Thyroid gland (tissue), 4 donors: ENCODE measurements at regions not wholly inside any gene's neighbourhood (a gene's known extent, or its start where the extent isn't known, plus 50 kb on each side); places are given as distances from the start of the nearest gene placed in this dataset.
"Not testable (repeated sequence)": the region's sequence is repeated elsewhere in the genome, so short reads cannot be mapped to it uniquely, and the experiment has no call there.

Experiments
- DNase-seq, 2 donors: peaks; one replicate each; pipeline ENCODE4 v3.0.0-alpha.2; 2019
- H3K27ac ChIP-seq, 3 donors: fragments of 200-600 bp; sonication (generic); 1 replicate in 2 of 3; 2 replicates in 1 of 3; pipeline ENCODE4 v1.5.1; 2016 to 2019; ENCODE audit warnings: mild to moderate bottlenecking in 1 of 3, moderate library complexity in 1 of 3
- H3K27me3 ChIP-seq: fragments of 200-600 bp; sonication (generic); one replicate; pipeline ENCODE4 v1.5.1; 2019
- H3K36me3 ChIP-seq, 2 donors: fragments of 200-600 bp; sonication (generic); one replicate each; pipeline ENCODE4 v1.5.1; 2016 to 2019
- H3K4me1 ChIP-seq, 2 donors: fragments of 200-600 bp; sonication (generic); one replicate each; pipeline ENCODE4 v1.5.1; 2017 to 2019
- H3K4me3 ChIP-seq, 3 donors: fragments of 200-600 bp; sonication (generic); replicated peaks in 1 of 3; 1 replicate in 2 of 3; 2 replicates in 1 of 3; pipeline ENCODE4 v1.5.1; 2016; ENCODE audit warnings: mild to moderate bottlenecking in 1 of 3
- H3K9me3 ChIP-seq: fragments of 200-600 bp; sonication (generic); one replicate; pipeline ENCODE4 v1.5.1; 2017
- CTCF ChIP-seq, 6 experiments: fragments of 200-600 bp in 3 of 6; fragments of 450-650 bp in 3 of 6; sonication (generic) in 3 of 6; IDR thresholded peaks; one replicate each; pipeline ENCODE4 v1.5.1; 2016 to 2019; ENCODE audit warnings: antibody characterized with exemption in 6 of 6, mild to moderate bottlenecking in 2 of 6, inconsistent platforms in 1 of 6, moderate library complexity in 1 of 6
- POLR2A ChIP-seq, 2 donors: fragments of 450-650 bp; IDR thresholded peaks; one replicate each; pipeline ENCODE4 v1.6.1; 2017; ENCODE audit warnings: antibody characterized with exemption in 2 of 2, mild to moderate bottlenecking in 2 of 2, moderate library complexity in 1 of 2
- WGBS, 2 donors: methylation state at CpG; one replicate each; pipeline ENCODE4 v1.1.5; 2017; 5-methylcytosine and 5-hydroxymethylcytosine counted together
- intact Hi-C: fragments of 100-400 bp; cut with DNase I; formaldehyde crosslinking; loops from one replicate; pipeline ENCODE4 v1.15.1; 2023

DNA sequence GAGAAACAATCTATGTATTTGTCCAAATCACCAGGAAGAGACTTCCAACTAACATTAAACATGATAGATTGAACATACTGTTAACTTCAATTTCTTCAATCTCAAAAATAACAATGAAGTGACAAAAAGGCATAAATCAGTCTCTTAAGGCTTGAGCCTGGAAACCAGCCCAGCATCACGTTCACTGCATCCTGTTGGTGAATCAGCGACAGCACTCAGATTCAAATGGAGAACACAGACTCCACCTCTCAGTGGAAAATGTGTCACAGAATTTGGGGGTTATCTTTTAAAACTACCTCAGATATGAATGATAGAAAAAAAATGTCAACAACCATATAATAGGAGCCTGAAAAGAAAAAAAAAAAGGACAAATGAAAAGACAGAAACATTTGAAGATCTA lies 212.0 kb downstream of the MINAR1 start:
- H3K4me1 ChIP-seq: no peaks in the 10 kb centered on the region
- H3K9me3 ChIP-seq: no peaks in the 10 kb centered on the region
- no peaks in the 10 kb centered on the region for H3K27me3 ChIP-seq
- TF ChIP-seq CTCF (IDR thresholded peaks at IDR 0.05) (no peak), POLR2A (IDR thresholded peaks at IDR 0.05) (no peak)
- no peak for DNase-seq
- H3K36me3 ChIP-seq: no peaks in the 10 kb centered on the region
- no peak overlapping the region for H3K4me3 ChIP-seq
- 49 to 61% methylated on average over 2 of the region's 2 CpGs for WGBS, 2 donors
- intact Hi-C loops: no loop called here
- H3K27ac ChIP-seq: no peak overlapping the region

GRCh38 chr15:79652972-79653371 lies 220.8 kb downstream of the MINAR1 start:
- DNase-seq, intact Hi-C loops, H3K27ac ChIP-seq, H3K4me1 ChIP-seq, H3K4me3 ChIP-seq, H3K27me3 ChIP-seq, H3K9me3 ChIP-seq, H3K36me3 ChIP-seq: not testable (repeated sequence)

DNA sequence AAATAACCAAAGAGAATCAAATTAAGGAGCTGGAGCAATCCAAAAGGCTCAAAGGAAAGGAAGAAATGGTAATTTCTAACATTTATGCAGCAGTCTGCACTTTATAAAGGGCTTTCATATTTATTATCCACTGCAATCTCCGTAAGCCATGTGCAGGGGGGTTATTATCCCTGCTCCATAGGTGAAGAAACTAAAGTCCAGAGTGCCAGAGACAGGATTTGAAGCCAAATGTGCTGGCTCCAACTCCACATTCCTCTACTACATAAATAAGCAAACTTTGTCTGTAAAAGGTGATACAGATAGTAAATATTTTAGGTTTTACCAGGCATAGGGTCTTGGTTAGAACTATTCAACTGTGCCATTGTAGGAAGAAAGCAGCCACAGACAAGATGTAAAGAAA lies 221.4 kb downstream of the MINAR1 start:
- H3K36me3 ChIP-seq: no peaks in the 10 kb centered on the region
- H3K27ac ChIP-seq: no peak overlapping the region
- H3K9me3 ChIP-seq: no peaks in the 10 kb centered on the region
- H3K27me3 ChIP-seq: no peaks in the 10 kb centered on the region
- TF ChIP-seq CTCF (IDR thresholded peaks at IDR 0.05): no peak
- no peak for TF ChIP-seq POLR2A (IDR thresholded peaks at IDR 0.05)
- no peak overlapping the region for H3K4me3 ChIP-seq
- DNase-seq: no peak
- 67 to 77% methylated on average over 1 of the region's 1 CpG for WGBS, 2 donors
- no peaks in the 10 kb centered on the region for H3K4me1 ChIP-seq
- intact Hi-C loops: no loop called here

GRCh38 chr15:79656151-79657000 lies 224.2 kb downstream of the MINAR1 start:
- Histone ChIP-seq H3K4me3 (no peak overlapping the region), H3K36me3 (no peaks in the 10 kb centered on the region), H3K9me3 (no peaks in the 10 kb centered on the region), H3K4me1 (no peaks in the 10 kb centered on the region), H3K27ac (no peak overlapping the region), H3K27me3 (no peaks in the 10 kb centered on the region)
- 80 to 81% methylated on average over 5 of the region's 5 CpGs for WGBS, 2 donors
- TF ChIP-seq CTCF (IDR thresholded peaks at IDR 0.05) (no peak), POLR2A (IDR thresholded peaks at IDR 0.05) (no peak)
- intact Hi-C loops: no loop called here
- no peak for DNase-seq

DNA sequence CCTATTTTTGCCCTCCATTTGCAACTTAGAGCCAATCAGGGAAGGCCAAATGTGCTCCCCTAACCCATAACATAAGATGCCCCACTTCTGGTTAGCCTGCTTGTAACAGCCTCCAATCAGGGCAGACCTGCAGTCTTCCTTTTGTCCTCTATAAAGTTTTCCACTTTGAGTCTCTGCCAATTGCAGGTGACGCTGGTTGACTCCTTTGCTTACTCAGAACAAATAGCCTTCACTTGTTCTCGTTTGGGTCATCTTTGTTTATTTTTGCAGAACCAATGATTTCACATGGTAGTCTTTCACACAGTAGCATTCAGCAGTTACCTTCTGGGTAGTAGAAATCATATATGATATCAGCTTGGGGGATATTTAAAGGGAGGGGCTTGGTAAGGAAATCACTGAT lies 225.6 kb downstream of the MINAR1 start:
- no peaks in the 10 kb centered on the region for H3K9me3 ChIP-seq
- H3K4me3 ChIP-seq: no peak overlapping the region
- no peaks in the 10 kb centered on the region for H3K4me1 ChIP-seq
- 32 to 44% methylated on average over 2 of the region's 2 CpGs for WGBS, 2 donors
- DNase-seq: no peak
- no peaks in the 10 kb centered on the region for H3K36me3 ChIP-seq
- TF ChIP-seq CTCF (IDR thresholded peaks at IDR 0.05): no peak
- TF ChIP-seq POLR2A (IDR thresholded peaks at IDR 0.05): no peak
- H3K27me3 ChIP-seq: no peaks in the 10 kb centered on the region
- intact Hi-C loops: no loop called here
- H3K27ac ChIP-seq: no peak overlapping the region
